ENCODE measurements at regions not wholly inside any gene's neighbourhood (a gene's known extent, or its start where the extent isn't known, plus 50 kb on each side); places are given as distances from the start of the nearest gene placed in this dataset.

GRCh38 chr16:79270011-79270410, 330.5 kb downstream of the MAF start:
- TF ChIP-seq POLR2A (IDR thresholded peaks at IDR 0.05; ENCODE audit: low read depth, low read length) (no peak), RAD21 (IDR thresholded peaks at IDR 0.05; ENCODE audit: low read length) (no peak), MXI1 (IDR thresholded peaks at IDR 0.05; ENCODE audit: borderline replicate concordance, low read depth, low read length) (no peak), MAZ (IDR thresholded peaks at IDR 0.05; ENCODE audit: borderline replicate concordance, low read depth, low read length) (no peak), MAFK (IDR thresholded peaks at IDR 0.05; ENCODE audit: low read depth, low read length) (no peak)
- TF ChIP-seq, protein P1, sequence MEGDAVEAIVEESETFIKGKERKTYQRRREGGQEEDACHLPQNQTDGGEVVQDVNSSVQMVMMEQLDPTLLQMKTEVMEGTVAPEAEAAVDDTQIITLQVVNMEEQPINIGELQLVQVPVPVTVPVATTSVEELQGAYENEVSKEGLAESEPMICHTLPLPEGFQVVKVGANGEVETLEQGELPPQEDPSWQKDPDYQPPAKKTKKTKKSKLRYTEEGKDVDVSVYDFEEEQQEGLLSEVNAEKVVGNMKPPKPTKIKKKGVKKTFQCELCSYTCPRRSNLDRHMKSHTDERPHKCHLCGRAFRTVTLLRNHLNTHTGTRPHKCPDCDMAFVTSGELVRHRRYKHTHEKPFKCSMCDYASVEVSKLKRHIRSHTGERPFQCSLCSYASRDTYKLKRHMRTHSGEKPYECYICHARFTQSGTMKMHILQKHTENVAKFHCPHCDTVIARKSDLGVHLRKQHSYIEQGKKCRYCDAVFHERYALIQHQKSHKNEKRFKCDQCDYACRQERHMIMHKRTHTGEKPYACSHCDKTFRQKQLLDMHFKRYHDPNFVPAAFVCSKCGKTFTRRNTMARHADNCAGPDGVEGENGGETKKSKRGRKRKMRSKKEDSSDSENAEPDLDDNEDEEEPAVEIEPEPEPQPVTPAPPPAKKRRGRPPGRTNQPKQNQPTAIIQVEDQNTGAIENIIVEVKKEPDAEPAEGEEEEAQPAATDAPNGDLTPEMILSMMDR (conservative IDR thresholded peaks at IDR 0.05; ENCODE audit: low read depth, low read length): no peak
